Right lobe of liver (tissue), 6 donors: ENCODE measurements at regions not wholly inside any gene's neighbourhood (a gene's known extent, or its start where the extent isn't known, plus 50 kb on each side); places are given as distances from the start of the nearest gene placed in this dataset.
A peak's percentile ranks its signal among the peaks of the same experiment; 100 is the strongest.

Experiments
- ATAC-seq, 4 donors: fragments of 200-7000 bp; cut with Tn5 transposase; one replicate each; pipeline ENCODE4 v1.9.1; 2020; ENCODE audit warnings: mild to moderate bottlenecking in 4 of 4, moderate library complexity in 4 of 4
- DNase-seq, 3 donors: peaks; one replicate each; pipeline ENCODE4 v3.0.0-alpha.2; 2020
- H3K27ac ChIP-seq, 3 donors: fragments of 200-600 bp; one replicate each; pipeline ENCODE4 v1.8.0; 2022
- H3K27me3 ChIP-seq, 2 donors: fragments of 200-600 bp; one replicate each; pipeline ENCODE4 v1.8.0; 2022
- H3K36me3 ChIP-seq, 4 donors: fragments of 200-600 bp; sonication (generic) in 1 of 4; one replicate each; pipeline versions ENCODE4 v1.5.1 to v1.8.0; 2017 to 2022; ENCODE audit warnings: control low read depth in 1 of 4
- H3K4me1 ChIP-seq, 4 donors: fragments of 200-600 bp; sonication (generic) in 1 of 4; one replicate each; pipeline versions ENCODE4 v1.5.1 to v1.8.0; 2017 to 2022; ENCODE audit warnings: control low read depth in 1 of 4
- H3K4me3 ChIP-seq, 3 donors: fragments of 200-600 bp; one replicate each; pipeline ENCODE4 v1.8.0; 2022
- H3K9me3 ChIP-seq, 4 donors: fragments of 200-600 bp; sonication (generic) in 1 of 4; one replicate each; pipeline versions ENCODE4 v1.5.1 to v1.8.0; 2017 to 2022; ENCODE audit warnings: control low read depth in 1 of 4
- CTCF ChIP-seq, 4 donors: fragments of 200-600 bp in 3 of 4; fragments of 450-650 bp in 1 of 4; IDR thresholded peaks; one replicate each; pipeline versions ENCODE4 v1.5.1 to v1.8.0; 2016 to 2022; ENCODE audit warnings: antibody characterized with exemption in 4 of 4, mild to moderate bottlenecking in 2 of 4
- POLR2A ChIP-seq: fragments of 450-650 bp; IDR thresholded peaks from one replicate; pipeline ENCODE4 v1.6.1; 2017; ENCODE audit warnings: antibody characterized with exemption, mild to moderate bottlenecking
- WGBS: methylation state at CpG from one replicate; pipeline ENCODE4 v1.1.6; 2018; ENCODE audit warnings: low coverage, low lambda C conversion rate; ENCODE audit not compliant: insufficient coverage; ENCODE audit errors: missing lambda C conversion rate; 5-methylcytosine and 5-hydroxymethylcytosine counted together
- intact Hi-C, 2 donors: fragments of 100-400 bp; cut with DNase I; formaldehyde crosslinking; loops; one replicate each; pipeline versions ENCODE4 v1.11.2 to v1.14.1; 2022
- donor health status: DM: no; HTN: yes; CAD: no.
- donor health status: DM: no; HTN: no; CAD: no.
- donor health status: DM: no; HTN: no; CAD: no.
- donor health status: DM: no; HTN: yes; CAD: no.
- donor health status: DM: no; HTN: yes; CAD: no.

- Histone ChIP-seq H3K4me3 (no peak overlapping the region), H3K27me3 (no peaks in the 10 kb centered on the region), H3K36me3 (no peaks in the 10 kb centered on the region), H3K9me3 (no peaks in the 10 kb centered on the region), H3K27ac (no peak overlapping the region), H3K4me1 (no peaks in the 10 kb centered on the region)
- 56% methylated on average over 1 of the region's 1 CpG for WGBS
- ATAC-seq: no peak
- TF ChIP-seq POLR2A (no peak), CTCF (IDR thresholded peaks at IDR 0.05) (no peak)
- DNase-seq: no peak
- intact Hi-C loops: no loop called here
Observed at GRCh38 chr2:65714866-65715265, 282.5 kb upstream of the SPRED2 start.

DNA sequence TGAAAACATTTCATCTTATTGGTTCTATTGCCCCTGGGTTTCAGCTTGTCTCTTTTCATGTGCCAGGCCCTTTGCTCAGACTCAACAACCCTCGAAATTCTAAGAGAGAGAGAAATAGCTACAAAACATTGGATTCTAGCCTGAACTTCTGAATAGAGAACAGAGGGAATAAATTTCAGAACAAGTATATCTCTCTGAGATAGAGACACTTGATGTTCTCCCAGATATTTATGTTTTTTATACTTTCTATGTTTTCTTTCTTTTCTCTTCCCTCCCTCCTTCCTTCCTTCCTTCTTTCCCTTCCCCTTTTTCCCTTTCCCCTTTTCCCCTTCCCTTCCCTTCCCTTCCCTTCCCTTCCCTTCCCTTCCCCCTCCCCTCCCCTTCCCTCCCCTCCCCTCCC, 279.5 kb upstream of the SPRED2 start:
- H3K27ac ChIP-seq: no peak overlapping the region
- ATAC-seq (no peak), DNase-seq (no peak)
- H3K4me3 ChIP-seq: no peak overlapping the region
- WGBS: 64% methylated on average over 1 of the region's 1 CpG
- intact Hi-C loops: no loop called here
- TF ChIP-seq POLR2A (no peak), CTCF (IDR thresholded peaks at IDR 0.05) (no peak)
- H3K27me3 ChIP-seq: no peaks in the 10 kb centered on the region
- H3K36me3 ChIP-seq: no peaks in the 10 kb centered on the region
- no peaks in the 10 kb centered on the region for H3K4me1 ChIP-seq
- no peaks in the 10 kb centered on the region for H3K9me3 ChIP-seq

- Histone ChIP-seq H3K9me3 (no peaks in the 10 kb centered on the region), H3K4me1 (no peaks in the 10 kb centered on the region), H3K27ac (no peak overlapping the region), H3K36me3 (no peaks in the 10 kb centered on the region), H3K4me3 (no peak overlapping the region), H3K27me3 (no peaks in the 10 kb centered on the region)
- DNase-seq (no peak), ATAC-seq (no peak)
- WGBS: 61% methylated on average over 2 of the region's 2 CpGs
- intact Hi-C loops: no loop called here
- TF ChIP-seq CTCF (IDR thresholded peaks at IDR 0.05): peak in 3 of 4 donors; percentile 7 to 9 (median 8)
- TF ChIP-seq POLR2A: no peak
Observed at GRCh38 chr2:65710779-65711295, 278.4 kb upstream of the SPRED2 start.

- ATAC-seq: no peak
- WGBS: 66% methylated on average over 2 of the region's 5 CpGs
Observed at GRCh38 chr2:65710356-65710755, 278.0 kb upstream of the SPRED2 start.

More at GRCh38 chr2:65710356-65710755, 278.0 kb upstream of the SPRED2 start:
- H3K4me1 ChIP-seq: no peaks in the 10 kb centered on the region
- H3K27ac ChIP-seq: no peak overlapping the region
- DNase-seq: no peak
- no peak overlapping the region for H3K4me3 ChIP-seq
- intact Hi-C loops: no loop called here
- no peaks in the 10 kb centered on the region for H3K9me3 ChIP-seq
- TF ChIP-seq POLR2A: no peak
- no peak for TF ChIP-seq CTCF (IDR thresholded peaks at IDR 0.05)
- H3K27me3 ChIP-seq: no peaks in the 10 kb centered on the region
- H3K36me3 ChIP-seq: no peaks in the 10 kb centered on the region
